GM12878 (cell line): ENCODE measurements at regions not wholly inside any gene's neighbourhood (a gene's known extent, or its start where the extent isn't known, plus 50 kb on each side); places are given as distances from the start of the nearest gene placed in this dataset.

Experiments used
- ATAC-seq: fragments of 200-7000 bp; cut with Tn5 transposase; 3 replicates; pipeline ENCODE4 v1.9.1; 2020; ENCODE audit warnings: mild to moderate bottlenecking, moderate library complexity
- BruUV-seq: library from RNA; stranded (reverse); fragments of 400-500 nt; replicated peaks from 2 replicates; lab custom pipeline; 2021; lab: Mats Ljungman, UMichigan
- CTCF ChIA-PET: fragments of 300-600 bp; sonication (Branson Sonifier 250); formaldehyde crosslinking; extraction: SDS; loops from one replicate; lab custom pipeline; 2021; ENCODE audit warnings: inconsistent platforms; lab: Yijun Ruan, JAX
- POLR2A ChIA-PET: fragments of 350-600 bp; formaldehyde crosslinking; extraction: SDS; loops from one replicate; lab custom pipeline; 2021; ENCODE audit warnings: inconsistent platforms; lab: Charles Lee
- RAD21 ChIA-PET: fragments of 300-600 bp; sonication (Branson Sonifier 250); formaldehyde crosslinking; loops from one replicate; lab custom pipeline; 2023; ENCODE audit warnings: antibody characterized with exemption; ENCODE audit not compliant: unreplicated experiment; lab: Charles Lee
- SMC1A ChIA-PET: fragments of 300-600 bp; sonication (Branson Sonifier 250); formaldehyde crosslinking; loops from one replicate; lab custom pipeline; 2023; ENCODE audit not compliant: unreplicated experiment, uncharacterized antibody; lab: Charles Lee
- DNase-seq: peaks from one replicate; pipeline ENCODE4 v3.0.0-alpha.2; 2011; ENCODE audit warnings: low read depth, low spot score
- FAIRE-seq: peaks from 3 replicates; lab custom pipeline; 2011; peaks lifted over from hg19 to GRCh38; lab: Jason Lieb, UNC
- H2AFZ ChIP-seq: 2 replicates; pipeline ENCODE4 v1.6.0; 2011; ENCODE audit warnings: low read depth, low read length, control low read depth; ENCODE audit not compliant: control insufficient read depth
- H3K27ac ChIP-seq: 2 replicates; pipeline ENCODE4 v1.5.1; 2011; ENCODE audit warnings: control low read depth; ENCODE audit not compliant: control insufficient read depth, insufficient read depth
- H3K27me3 ChIP-seq, 2 experiments: replicated peaks in 1 of 2; 2 replicates each; pipeline versions ENCODE4 v1.6.0 to v1.6.1; 2011; ENCODE audit warnings: low read length in 1 of 2; ENCODE audit not compliant: control insufficient read depth in 2 of 2, insufficient read depth in 2 of 2
- H3K36me3 ChIP-seq, 2 experiments: 2 replicates each; pipeline ENCODE4 v1.5.1; 2011; ENCODE audit warnings: low read length in 1 of 2; ENCODE audit not compliant: control insufficient read depth in 2 of 2, insufficient read depth in 2 of 2
- H3K4me1 ChIP-seq: 2 replicates; pipeline ENCODE4 v1.6.1; 2011; ENCODE audit warnings: mild to moderate bottlenecking, low read length, moderate library complexity, mixed read lengths; ENCODE audit not compliant: control insufficient read depth, insufficient read depth
- H3K4me2 ChIP-seq: 2 replicates; pipeline ENCODE4 v1.6.0; 2011; ENCODE audit warnings: control low read depth; ENCODE audit not compliant: control insufficient read depth, insufficient read depth
- H3K4me3 ChIP-seq: fragments of 200-600 bp; sonication (generic); 2 replicates; pipeline ENCODE4 v1.5.1; 2016
- H3K79me2 ChIP-seq: 2 replicates; pipeline ENCODE4 v1.6.0; 2011; ENCODE audit warnings: low read length; ENCODE audit not compliant: control insufficient read depth, insufficient read depth
- H3K9ac ChIP-seq: 2 replicates; pipeline ENCODE4 v1.8.0; 2011; ENCODE audit warnings: low read length, control low read depth, mixed read lengths; ENCODE audit not compliant: control insufficient read depth, insufficient read depth
- H3K9me3 ChIP-seq: replicated peaks from 3 replicates; pipeline ENCODE4 v1.5.1; 2011; ENCODE audit warnings: mild to moderate bottlenecking, low read length; ENCODE audit not compliant: control insufficient read depth, insufficient read depth
- H4K20me1 ChIP-seq: 2 replicates; pipeline ENCODE4 v1.6.0; 2011; ENCODE audit not compliant: control insufficient read depth, insufficient read depth
- CBX3 ChIP-seq: fragments of 200-600 bp; sonication (generic); IDR thresholded peaks from 2 replicates; pipeline ENCODE4 v1.6.1; 2016; ENCODE audit warnings: low read depth, borderline replicate concordance
- CTCF ChIP-seq, 3 experiments: IDR thresholded peaks in 2 of 3; conservative IDR thresholded peaks in 1 of 3; 2 replicates each; pipeline ENCODE4 v1.5.1; 2011; ENCODE audit warnings: low read depth in 3 of 3, low read length in 3 of 3, mild to moderate bottlenecking in 3 of 3, control low read depth in 2 of 3, moderate library complexity in 2 of 3, inconsistent platforms in 1 of 3, mixed read lengths in 1 of 3; ENCODE audit not compliant: control insufficient read depth in 2 of 3, insufficient read depth in 1 of 3; ENCODE audit errors: extremely low read depth in 1 of 3
- EP300 ChIP-seq, 2 experiments: fragments of 150-350 bp in 1 of 2; IDR thresholded peaks; 2 replicates each; pipeline ENCODE4 v1.6.1; 2011 to 2012; ENCODE audit warnings: low read depth in 2 of 2, low read length in 2 of 2, borderline replicate concordance in 1 of 2, improper control_type of control experiment in 1 of 2, inconsistent platforms in 1 of 2; ENCODE audit not compliant: control insufficient read depth in 1 of 2
- GABPA ChIP-seq: IDR thresholded peaks from 2 replicates; pipeline ENCODE4 v1.6.1; 2014; ENCODE audit warnings: antibody characterized with exemption, low read depth, mild to moderate bottlenecking, inconsistent platforms
- MTA2 ChIP-seq: fragments of 450-650 bp; IDR thresholded peaks from 2 replicates; pipeline ENCODE4 v1.6.1; 2016; ENCODE audit warnings: low read depth, mild to moderate bottlenecking, moderate library complexity
- NFIC ChIP-seq: IDR thresholded peaks from 2 replicates; pipeline ENCODE4 v1.6.1; 2012; ENCODE audit warnings: low read depth, mild to moderate bottlenecking, inconsistent platforms, low read length, moderate library complexity
- NFXL1 ChIP-seq: fragments of 450-650 bp; IDR thresholded peaks from 2 replicates; pipeline ENCODE4 v1.6.1; 2017; ENCODE audit warnings: antibody characterized with exemption, mild to moderate bottlenecking, borderline replicate concordance
- RAD21 ChIP-seq: IDR thresholded peaks from 2 replicates; pipeline ENCODE4 v1.6.1; 2011; ENCODE audit warnings: mild to moderate bottlenecking, low read depth, low read length, moderate library complexity; ENCODE audit not compliant: insufficient read depth
- SMC3 ChIP-seq: IDR thresholded peaks from 2 replicates; pipeline ENCODE4 v1.6.1; 2011; ENCODE audit warnings: low read length, improper control_type of control experiment, borderline replicate concordance
- ZNF274 ChIP-seq: IDR thresholded peaks from one replicate; pipeline ENCODE4 v1.8.0; 2011; ENCODE audit not compliant: insufficient read length, insufficient read depth
- WGBS: methylation state at CpG from one replicate; pipeline ENCODE4 v1.1.6; 2016; ENCODE audit warnings: low lambda C conversion rate; ENCODE audit not compliant: insufficient replicate concordance, insufficient coverage; ENCODE audit errors: missing lambda C conversion rate; 5-methylcytosine and 5-hydroxymethylcytosine counted together
- in situ Hi-C: fragments of 300-500 bp; cut with MboI; formaldehyde crosslinking; loops from 9 replicates; pipeline ENCODE4 v1.14.3; 2018; ENCODE audit warnings: mixed read lengths
- intact Hi-C: fragments of 100-400 bp; cut with micrococcal nuclease; formaldehyde crosslinking; loops from one replicate; pipeline ENCODE4 v1.14.2; 2022; ENCODE audit not compliant: unreplicated experiment
- TF ChIP-seq, protein P1 (sequence below): fragments of 450-650 bp; IDR thresholded peaks from 2 replicates; pipeline ENCODE4 v1.6.1; 2018; ENCODE audit warnings: mild to moderate bottlenecking, low read depth, moderate library complexity; ENCODE audit not compliant: partially characterized antibody

- no peak overlapping the region for H2AFZ ChIP-seq
- BruUV-seq = no TSS peak
- no peaks in the 10 kb centered on the region for H3K27me3 ChIP-seq
- H3K4me2 ChIP-seq = no peak overlapping the region
- H3K36me3 ChIP-seq = no peaks in the 10 kb centered on the region
- intact Hi-C loops (loop anchor here (2.0 kb wide), 1 partner anchor 22 kb away; no protein-coding TSS in a partner anchor), in situ Hi-C loops (no loop called here)
- no peaks in the 10 kb centered on the region; the same call in 1 of the 2 replicates for H3K4me1 ChIP-seq
- no peak overlapping the region for H3K4me3 ChIP-seq
- no peak for DNase-seq
- ATAC-seq = no peak
- H3K79me2 ChIP-seq = no peaks in the 10 kb centered on the region
- SMC1A ChIA-PET = interaction anchor here (0.7 to 1.8 kb wide), 7 partner anchors 9 to 52 kb away, joined by 3 to 6 read pairs (median 3); no protein-coding TSS in a partner anchor
- TF ChIP-seq CBX3 (no peak), SMC3 (peak; percentile 27; the same call in 1 of the 2 replicates), MTA2 (no peak), GABPA (no peak), ZNF274 (no peak), EP300 (IDR thresholded peaks at IDR 0.05; ENCODE audit: borderline replicate concordance in 1 of 2, control insufficient read depth in 1 of 2, low read depth in 2 of 2, low read length in 2 of 2) (no peak), RAD21 (peak; percentile 73), NFXL1 (no peak), CTCF (IDR thresholded peaks at IDR 0.05 in 2 of 3, conservative IDR thresholded peaks at IDR 0.05 in 1 of 3; ENCODE audit: control insufficient read depth in 2 of 3, extremely low read depth in 1 of 3, insufficient read depth in 1 of 3, low read depth in 3 of 3, low read length in 3 of 3) (0 out of 6 replicates have a peak, but pooled peaks of 2 of the 3 experiments have one; percentile 0 to 4), NFIC (no peak)
- TF ChIP-seq, protein P1, sequence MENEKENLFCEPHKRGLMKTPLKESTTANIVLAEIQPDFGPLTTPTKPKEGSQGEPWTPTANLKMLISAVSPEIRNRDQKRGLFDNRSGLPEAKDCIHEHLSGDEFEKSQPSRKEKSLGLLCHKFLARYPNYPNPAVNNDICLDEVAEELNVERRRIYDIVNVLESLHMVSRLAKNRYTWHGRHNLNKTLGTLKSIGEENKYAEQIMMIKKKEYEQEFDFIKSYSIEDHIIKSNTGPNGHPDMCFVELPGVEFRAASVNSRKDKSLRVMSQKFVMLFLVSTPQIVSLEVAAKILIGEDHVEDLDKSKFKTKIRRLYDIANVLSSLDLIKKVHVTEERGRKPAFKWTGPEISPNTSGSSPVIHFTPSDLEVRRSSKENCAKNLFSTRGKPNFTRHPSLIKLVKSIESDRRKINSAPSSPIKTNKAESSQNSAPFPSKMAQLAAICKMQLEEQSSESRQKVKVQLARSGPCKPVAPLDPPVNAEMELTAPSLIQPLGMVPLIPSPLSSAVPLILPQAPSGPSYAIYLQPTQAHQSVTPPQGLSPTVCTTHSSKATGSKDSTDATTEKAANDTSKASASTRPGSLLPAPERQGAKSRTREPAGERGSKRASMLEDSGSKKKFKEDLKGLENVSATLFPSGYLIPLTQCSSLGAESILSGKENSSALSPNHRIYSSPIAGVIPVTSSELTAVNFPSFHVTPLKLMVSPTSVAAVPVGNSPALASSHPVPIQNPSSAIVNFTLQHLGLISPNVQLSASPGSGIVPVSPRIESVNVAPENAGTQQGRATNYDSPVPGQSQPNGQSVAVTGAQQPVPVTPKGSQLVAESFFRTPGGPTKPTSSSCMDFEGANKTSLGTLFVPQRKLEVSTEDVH = no peak
- CTCF ChIA-PET = no interaction called here
- WGBS = 70% methylated on average over 3 of the region's 3 CpGs
- no peaks in the 10 kb centered on the region; the same call in 2 of the 3 replicates for H3K9me3 ChIP-seq
- no peaks in the 10 kb centered on the region for H4K20me1 ChIP-seq
- FAIRE-seq = no peak
- peak overlapping the region; percentile 6 for H3K27ac ChIP-seq
- RAD21 ChIA-PET = interaction anchor here (1.3 to 1.6 kb wide), 3 partner anchors 21 to 52 kb away, joined by 4 read pairs; no protein-coding TSS in a partner anchor
- POLR2A ChIA-PET = no interaction called here
- no peak overlapping the region for H3K9ac ChIP-seq
Measured at GRCh38 chr17:72056727-72057290, 64.0 kb upstream of the SOX9 start.
